GM12875 (cell line): ENCODE measurements at regions not wholly inside any gene's neighbourhood (a gene's known extent, or its start where the extent isn't known, plus 50 kb on each side); places are given as distances from the start of the nearest gene placed in this dataset.

ENCODE experiments used
- H3K4me3 ChIP-seq: one replicate; pipeline ENCODE4 v1.5.1; 2011; ENCODE audit warnings: low read depth, low read length, control low read depth
- TF ChIP-seq, protein P1 (sequence below): IDR thresholded peaks from 2 replicates; pipeline ENCODE4 v1.5.1; 2011; ENCODE audit warnings: low read depth, mild to moderate bottlenecking, control low read depth, inconsistent platforms, low read length, moderate library complexity, borderline replicate concordance; ENCODE audit not compliant: insufficient read depth

DNA sequence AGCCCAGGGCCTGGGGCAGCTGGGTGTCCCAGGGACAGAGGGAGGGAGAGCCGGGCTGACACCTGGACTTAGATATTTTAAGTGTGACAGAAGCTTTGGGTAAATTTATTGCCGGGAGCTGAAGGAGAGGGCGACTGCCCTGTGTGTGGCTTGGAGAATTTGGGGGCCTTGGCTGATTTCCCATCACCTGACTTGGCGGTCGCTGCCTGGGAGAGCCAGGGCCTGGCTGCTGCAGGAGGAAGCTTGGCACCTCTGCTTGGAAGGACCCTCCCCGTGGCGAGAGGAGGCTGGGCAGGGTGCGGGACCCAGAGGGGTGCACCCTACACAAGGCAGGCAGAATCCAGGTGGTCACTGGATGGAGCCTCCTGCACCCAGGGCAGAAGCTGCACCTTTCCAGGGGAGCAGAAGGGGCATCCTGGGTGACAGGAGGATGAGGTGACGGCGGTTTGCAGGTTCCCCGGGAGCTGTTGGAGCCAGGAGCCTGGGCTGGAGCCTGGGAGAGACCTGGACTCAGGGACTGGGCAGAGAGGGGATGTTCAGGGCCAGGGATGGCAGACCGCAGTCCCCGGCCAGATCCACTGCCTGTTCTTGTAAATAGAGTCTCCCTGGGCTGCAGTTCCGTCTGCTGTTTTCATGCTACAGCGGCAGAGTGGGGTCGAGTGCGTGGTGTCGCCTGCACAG is 72.0 kb downstream of the RGS12 start:
- TF ChIP-seq, protein P1, sequence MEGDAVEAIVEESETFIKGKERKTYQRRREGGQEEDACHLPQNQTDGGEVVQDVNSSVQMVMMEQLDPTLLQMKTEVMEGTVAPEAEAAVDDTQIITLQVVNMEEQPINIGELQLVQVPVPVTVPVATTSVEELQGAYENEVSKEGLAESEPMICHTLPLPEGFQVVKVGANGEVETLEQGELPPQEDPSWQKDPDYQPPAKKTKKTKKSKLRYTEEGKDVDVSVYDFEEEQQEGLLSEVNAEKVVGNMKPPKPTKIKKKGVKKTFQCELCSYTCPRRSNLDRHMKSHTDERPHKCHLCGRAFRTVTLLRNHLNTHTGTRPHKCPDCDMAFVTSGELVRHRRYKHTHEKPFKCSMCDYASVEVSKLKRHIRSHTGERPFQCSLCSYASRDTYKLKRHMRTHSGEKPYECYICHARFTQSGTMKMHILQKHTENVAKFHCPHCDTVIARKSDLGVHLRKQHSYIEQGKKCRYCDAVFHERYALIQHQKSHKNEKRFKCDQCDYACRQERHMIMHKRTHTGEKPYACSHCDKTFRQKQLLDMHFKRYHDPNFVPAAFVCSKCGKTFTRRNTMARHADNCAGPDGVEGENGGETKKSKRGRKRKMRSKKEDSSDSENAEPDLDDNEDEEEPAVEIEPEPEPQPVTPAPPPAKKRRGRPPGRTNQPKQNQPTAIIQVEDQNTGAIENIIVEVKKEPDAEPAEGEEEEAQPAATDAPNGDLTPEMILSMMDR = no peak

GRCh38 chr4:3365326-3365725 is 72.5 kb downstream of the RGS12 start:
- TF ChIP-seq, protein P1 = no peak
- no peak overlapping the region for H3K4me3 ChIP-seq

More for the DNA sequence above, 72.0 kb downstream of the RGS12 start:
- no peak overlapping the region for H3K4me3 ChIP-seq

GRCh38 chr4:3365871-3366842 is 73.3 kb downstream of the RGS12 start:
- H3K4me3 ChIP-seq = no peak overlapping the region
- TF ChIP-seq, protein P1 = no peak

DNA sequence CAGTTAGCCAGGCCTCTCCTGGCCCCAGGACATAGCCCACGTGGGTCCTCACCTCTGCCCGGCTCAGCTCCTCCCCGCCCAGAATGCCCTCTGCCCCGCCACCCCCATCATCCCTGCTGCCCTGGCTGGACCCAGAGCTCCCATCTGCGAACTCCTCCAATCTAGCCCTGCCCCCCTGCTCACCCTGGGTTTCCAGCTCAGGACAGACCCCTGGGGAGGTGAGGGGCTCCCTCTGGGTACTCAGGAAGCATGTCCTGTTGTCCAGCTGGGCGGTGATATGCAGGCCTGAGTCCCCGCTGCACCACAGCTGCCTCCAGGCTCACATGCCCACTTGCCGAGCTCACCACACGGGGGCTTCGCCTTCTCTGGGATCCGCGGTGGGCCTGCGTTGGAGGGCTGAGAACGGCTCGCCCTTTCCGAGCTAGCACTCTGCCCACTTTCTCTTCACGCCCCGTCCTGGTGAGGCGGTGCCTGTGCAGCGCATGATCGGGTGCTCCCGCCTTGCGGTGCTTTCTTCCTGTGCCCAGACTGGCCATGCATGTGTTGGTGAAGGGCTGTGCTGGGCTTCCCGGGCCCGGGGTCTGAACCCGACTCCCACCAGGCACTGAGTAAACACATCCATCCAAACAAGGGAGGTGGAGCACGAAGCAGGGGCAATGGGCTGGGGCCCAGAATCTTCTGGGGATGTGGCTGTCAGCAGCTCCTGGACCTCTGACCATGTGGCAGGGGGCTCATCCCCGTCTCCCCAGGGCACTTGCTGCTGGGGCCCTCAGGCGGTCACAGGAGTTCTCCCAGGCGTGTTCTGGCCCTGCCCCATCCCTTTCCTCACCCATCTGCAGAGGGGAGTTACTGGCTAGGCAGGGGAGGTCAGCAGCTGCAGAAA is 74.3 kb downstream of the RGS12 start:
- no peak overlapping the region for H3K4me3 ChIP-seq
- TF ChIP-seq, protein P1 = no peak

DNA sequence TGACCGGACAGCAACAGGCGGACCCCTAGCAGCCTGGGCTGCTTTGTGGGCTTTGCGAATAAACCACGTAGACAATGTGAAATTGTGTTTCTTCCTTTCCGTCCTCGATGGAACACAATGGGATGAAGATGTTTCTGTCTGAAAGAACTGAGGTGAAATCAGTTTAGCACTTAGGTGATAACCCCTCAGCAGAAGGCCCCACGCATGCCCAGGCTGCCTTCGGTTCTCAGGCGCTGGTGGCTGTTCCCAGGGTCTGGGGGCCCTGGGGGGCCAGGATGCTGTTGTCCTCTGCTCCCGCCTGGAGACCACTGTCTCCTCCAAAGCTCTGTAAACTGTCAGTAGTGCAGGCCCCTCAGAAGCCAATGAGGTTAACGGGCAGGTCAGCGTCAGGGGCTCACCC is 73.9 kb upstream of the HGFAC start:
- H3K4me3 ChIP-seq = no peak overlapping the region
- TF ChIP-seq, protein P1 = no peak

DNA sequence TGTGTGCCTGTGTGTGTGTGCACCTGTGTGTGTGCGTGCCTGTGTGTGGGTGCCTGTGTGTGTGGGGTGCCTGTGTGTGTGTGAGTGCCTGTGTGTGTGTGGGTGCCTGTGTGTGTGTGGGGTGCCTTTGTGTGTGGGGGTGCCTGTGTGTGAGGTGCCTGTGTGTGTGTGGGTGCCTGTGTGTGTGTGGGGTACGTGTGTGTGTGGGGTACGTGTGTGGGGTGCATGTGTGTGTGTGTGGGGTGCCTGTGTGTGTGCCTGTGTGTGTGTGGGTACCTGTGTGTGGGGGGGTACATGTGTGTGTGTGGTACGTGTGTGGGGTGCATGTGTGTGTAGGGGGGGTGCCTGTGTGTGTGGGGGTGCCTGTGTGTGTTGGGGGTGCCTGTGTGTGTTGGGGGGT is 73.4 kb upstream of the HGFAC start:
- TF ChIP-seq, protein P1 = no peak
- H3K4me3 ChIP-seq = no peak overlapping the region
